Activated naive CD4-positive, alpha-beta T cell treated with anti-CD3 and anti-CD28 coated beads, Interleukin-2, amount 10 ng/mL, durations not matched to agents 7 days and 5 days (primary cell): ENCODE measurements at regions not wholly inside any gene's neighbourhood (a gene's known extent, or its start where the extent isn't known, plus 50 kb on each side); places are given as distances from the start of the nearest gene placed in this dataset.

Experiments used
- CTCF ChIA-PET: fragments of 350-600 bp; sonication (Branson Sonifier 250); formaldehyde crosslinking; loops from one replicate; lab custom pipeline; 2021; ENCODE audit warnings: antibody characterized with exemption; lab: Charles Lee
- DNase-seq: peaks from one replicate; pipeline ENCODE4 v3.0.0-alpha.2; 2020
- H3K27ac Mint-ChIP-seq: one replicate; pipeline ENCODE4 v1.8.0; 2021; ENCODE audit warnings: mild to moderate bottlenecking, moderate library complexity, mixed read lengths
- H3K27me3 Mint-ChIP-seq: one replicate; pipeline ENCODE4 v1.8.0; 2021; ENCODE audit warnings: mild to moderate bottlenecking, mixed read lengths
- H3K36me3 Mint-ChIP-seq: one replicate; pipeline ENCODE4 v1.8.0; 2021; ENCODE audit warnings: mixed read lengths
- H3K4me1 Mint-ChIP-seq: one replicate; pipeline ENCODE4 v1.8.0; 2021; ENCODE audit warnings: mixed read lengths
- H3K4me3 Mint-ChIP-seq: one replicate; pipeline ENCODE4 v1.8.0; 2021; ENCODE audit warnings: mild to moderate bottlenecking, moderate library complexity, mixed read lengths
- H3K9me3 Mint-ChIP-seq: one replicate; pipeline ENCODE4 v1.8.0; 2021; ENCODE audit warnings: mixed read lengths

DNA sequence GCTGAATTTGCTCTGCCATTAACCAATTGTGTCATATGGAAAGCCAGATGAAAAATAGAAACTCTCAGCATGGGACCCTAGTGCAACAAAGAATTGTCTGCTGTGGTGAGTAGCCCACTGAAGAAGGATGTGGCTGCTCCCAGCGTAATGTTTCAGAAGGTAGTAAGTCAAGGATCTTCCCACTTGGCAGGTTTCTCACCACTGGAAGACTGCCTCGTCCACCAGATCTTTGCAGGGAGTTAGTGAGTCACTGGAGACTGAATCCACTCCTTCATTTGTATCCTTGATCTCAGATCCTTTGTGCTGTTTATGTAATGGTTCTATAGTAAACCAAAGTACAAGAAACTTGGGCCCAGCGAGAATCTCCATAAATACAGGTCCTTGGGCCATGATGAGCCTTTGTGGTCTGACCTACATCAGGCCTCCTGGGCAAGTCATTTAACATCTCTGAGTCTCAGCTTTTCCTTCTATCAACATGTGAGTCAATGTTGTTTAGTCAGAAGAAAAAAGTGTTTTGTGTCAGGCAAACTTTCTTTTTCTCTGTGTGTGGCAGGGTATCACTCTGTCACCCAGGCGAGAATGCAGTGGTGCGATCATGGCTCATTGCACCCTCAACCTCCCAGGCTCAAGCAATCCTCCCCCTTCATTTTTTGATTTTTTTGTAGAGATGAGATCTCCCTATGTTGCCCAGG, 78.0 kb upstream of the CCDC160 start:
- no peak for DNase-seq
- peak overlapping the region; percentile 65 for H3K27ac Mint-ChIP-seq
- no peak overlapping the region for H3K4me3 Mint-ChIP-seq
- H3K27me3 Mint-ChIP-seq, result peaks cover 4% of the 10 kb centered on the region
- CTCF ChIA-PET, result interaction anchor here (1.1 to 1.3 kb wide), 2 partner anchors 15 to 28 kb away, joined by 3 read pairs; no protein-coding TSS in a partner anchor
- H3K36me3 Mint-ChIP-seq, result no peaks in the 10 kb centered on the region
- peaks cover 10% of the 10 kb centered on the region for H3K4me1 Mint-ChIP-seq
- H3K9me3 Mint-ChIP-seq, result no peaks in the 10 kb centered on the region

- no peak for DNase-seq
- no peaks in the 10 kb centered on the region for H3K9me3 Mint-ChIP-seq
- peaks cover 10% of the 10 kb centered on the region for H3K4me1 Mint-ChIP-seq
- no peak overlapping the region for H3K4me3 Mint-ChIP-seq
- H3K27ac Mint-ChIP-seq, result peak overlapping the region; percentile 63
- H3K27me3 Mint-ChIP-seq, result peaks cover 4% of the 10 kb centered on the region
- CTCF ChIA-PET, result interaction anchor here (2.1 kb wide), 1 partner anchor 17 kb away, joined by 7 read pairs; no protein-coding TSS in a partner anchor
- H3K36me3 Mint-ChIP-seq, result peaks cover 4% of the 10 kb centered on the region
Observed at GRCh38 chrX:134161162-134161561, 75.8 kb upstream of the CCDC160 start.

DNA sequence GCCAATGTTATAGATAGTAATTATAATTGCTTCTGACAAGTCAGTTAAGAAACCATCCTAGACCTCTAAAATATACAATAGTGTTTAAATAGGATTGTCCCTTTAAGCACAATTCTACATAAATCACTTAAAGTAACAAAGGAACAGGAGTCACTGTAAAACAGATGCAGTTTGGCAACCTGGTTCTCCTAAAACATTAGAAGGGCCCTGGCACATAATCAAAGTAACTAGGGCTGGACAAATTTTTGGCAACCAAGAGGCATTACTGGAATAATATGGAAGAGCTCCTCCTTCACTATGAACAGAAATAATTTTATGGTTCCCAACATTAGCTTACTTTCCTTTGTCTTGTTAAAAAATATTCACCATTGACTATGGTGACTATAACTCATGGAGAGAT, 75.0 kb upstream of the CCDC160 start:
- Mint-ChIP-seq H3K4me3 (no peak overlapping the region), H3K9me3 (no peaks in the 10 kb centered on the region), H3K27ac (no peak overlapping the region), H3K36me3 (peaks cover 7% of the 10 kb centered on the region), H3K27me3 (peaks cover 4% of the 10 kb centered on the region), H3K4me1 (peaks cover 10% of the 10 kb centered on the region)
- no peak for DNase-seq
- CTCF ChIA-PET, result interaction anchor here (2.1 kb wide), 1 partner anchor 17 kb away, joined by 7 read pairs; no protein-coding TSS in a partner anchor

DNA sequence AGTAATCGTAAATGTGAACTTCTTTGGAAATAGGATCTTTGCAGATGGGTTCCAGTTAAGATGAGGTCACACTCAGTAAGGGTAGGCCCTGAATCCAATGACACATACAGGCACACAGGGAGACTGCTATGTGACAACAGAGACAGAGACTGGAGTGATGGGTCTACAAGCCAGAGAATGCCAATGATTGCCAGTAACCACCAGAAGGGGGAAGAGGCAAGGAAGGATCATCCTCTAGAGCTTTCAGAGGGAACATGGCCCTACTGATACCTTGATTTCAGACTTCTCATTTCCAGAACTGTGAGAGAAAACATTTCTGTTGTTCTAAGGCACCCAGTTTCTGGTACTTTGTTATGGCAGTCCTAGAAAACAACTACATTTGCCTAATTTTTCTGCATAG, 73.1 kb upstream of the CCDC160 start:
- Mint-ChIP-seq H3K4me1 (peaks cover 14% of the 10 kb centered on the region), H3K36me3 (peaks cover 17% of the 10 kb centered on the region), H3K27ac (no peak overlapping the region), H3K27me3 (peaks cover 4% of the 10 kb centered on the region), H3K9me3 (no peaks in the 10 kb centered on the region), H3K4me3 (no peak overlapping the region)
- CTCF ChIA-PET, result no interaction called here
- no peak for DNase-seq

GRCh38 chrX:134167591-134168203, 69.3 kb upstream of the CCDC160 start:
- Mint-ChIP-seq H3K4me3 (no peak overlapping the region), H3K4me1 (peaks cover 20% of the 10 kb centered on the region), H3K27me3 (no peaks in the 10 kb centered on the region), H3K9me3 (no peaks in the 10 kb centered on the region), H3K27ac (no peak overlapping the region), H3K36me3 (peaks cover 39% of the 10 kb centered on the region)
- DNase-seq, result no peak
- CTCF ChIA-PET, result interaction anchor here (0.6 kb wide), 1 partner anchor 133 kb away, joined by 3 read pairs; no protein-coding TSS in a partner anchor

DNA sequence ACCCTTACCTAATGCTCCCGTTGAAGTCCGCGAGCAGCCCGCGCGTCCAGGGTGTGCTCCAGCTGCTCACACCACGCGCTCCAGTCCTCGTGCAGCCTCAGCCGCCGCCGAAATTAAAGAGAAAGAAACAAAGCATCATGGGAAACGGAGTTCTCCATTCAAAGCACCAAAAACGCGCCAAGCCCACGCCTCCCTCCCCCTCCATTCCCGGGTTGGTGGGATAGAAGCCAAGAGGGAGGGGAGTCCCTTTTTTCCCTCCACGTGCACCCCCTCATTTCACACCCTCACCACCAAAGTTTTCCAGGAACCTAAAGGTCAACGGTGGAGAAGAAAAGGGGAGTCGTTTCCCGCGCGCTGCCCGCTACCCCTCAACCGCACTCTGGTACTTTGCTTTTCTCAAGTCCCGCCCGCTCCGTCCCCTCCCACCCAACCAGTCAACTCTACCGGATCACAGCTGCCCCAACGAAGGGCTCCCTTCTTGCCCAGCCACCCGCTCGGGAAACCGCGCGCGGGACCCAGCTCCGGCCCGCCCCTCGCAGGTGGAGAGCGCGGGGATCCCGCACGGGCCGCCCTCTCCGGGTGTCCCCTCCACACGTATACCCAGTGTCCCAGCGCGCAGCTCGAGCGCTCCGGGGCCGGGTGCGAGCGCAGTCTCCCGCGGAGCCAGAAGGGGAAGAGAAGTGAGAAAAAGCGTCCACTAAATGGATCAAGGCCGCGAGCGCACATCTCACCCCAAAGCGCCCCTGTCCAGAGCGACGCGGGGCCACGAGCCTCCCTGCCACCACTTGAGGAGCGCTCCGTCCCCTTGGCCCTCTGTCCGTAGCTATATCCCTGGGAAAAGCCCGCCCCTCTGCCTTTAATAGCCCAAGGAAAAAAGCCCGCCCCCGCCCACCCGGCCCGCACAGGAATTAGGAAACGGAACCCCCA, 65.1 kb upstream of the CCDC160 start:
- H3K4me3 Mint-ChIP-seq, result peak overlapping the region; percentile 96
- H3K36me3 Mint-ChIP-seq, result peaks cover 38% of the 10 kb centered on the region
- H3K27ac Mint-ChIP-seq, result peak overlapping the region; percentile 93
- CTCF ChIA-PET, result no interaction called here
- peaks cover 31% of the 10 kb centered on the region for H3K4me1 Mint-ChIP-seq
- H3K27me3 Mint-ChIP-seq, result peaks cover 6% of the 10 kb centered on the region
- DNase-seq, result peak; percentile 67
- no peaks in the 10 kb centered on the region for H3K9me3 Mint-ChIP-seq

DNA sequence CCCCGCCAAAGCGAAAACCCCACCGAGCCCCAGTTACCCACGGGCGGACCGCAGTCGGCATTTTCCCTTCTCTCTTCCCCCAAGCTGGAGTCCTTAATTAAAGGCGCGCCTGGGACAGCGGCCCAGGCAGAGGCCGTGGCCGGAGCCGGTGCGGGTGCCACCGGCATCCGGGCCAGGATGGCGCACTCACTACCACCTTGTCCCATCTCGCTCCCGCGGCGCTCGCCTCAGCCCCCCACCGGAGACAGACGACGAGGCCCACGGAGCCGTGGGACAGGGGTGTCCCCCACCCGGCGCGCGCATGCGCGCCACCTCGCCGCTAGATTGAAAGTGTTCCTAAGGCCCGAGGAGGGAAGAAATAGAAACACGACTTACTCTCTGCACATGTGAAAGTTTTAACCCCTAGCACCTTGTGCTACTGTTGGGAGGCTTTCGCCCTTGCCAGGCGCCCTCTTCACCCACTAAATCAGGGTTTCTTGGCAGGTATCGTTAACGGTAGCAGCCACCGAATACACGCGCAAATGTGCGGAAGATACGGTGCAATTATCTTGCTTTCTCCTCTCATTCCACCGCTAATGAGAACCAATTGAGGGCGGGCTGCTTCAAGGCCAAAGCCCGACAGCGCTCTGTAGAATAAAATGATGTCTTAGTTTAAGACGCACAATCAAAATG, 64.3 kb upstream of the CCDC160 start:
- peak overlapping the region; percentile 96 for H3K4me3 Mint-ChIP-seq
- no peaks in the 10 kb centered on the region for H3K9me3 Mint-ChIP-seq
- CTCF ChIA-PET, result no interaction called here
- peak; percentile 64 for DNase-seq
- H3K27me3 Mint-ChIP-seq, result peaks cover 10% of the 10 kb centered on the region
- peak overlapping the region; percentile 93 for H3K27ac Mint-ChIP-seq
- peaks cover 30% of the 10 kb centered on the region for H3K4me1 Mint-ChIP-seq
- H3K36me3 Mint-ChIP-seq, result peaks cover 36% of the 10 kb centered on the region

- peaks cover 10% of the 10 kb centered on the region for H3K27me3 Mint-ChIP-seq
- peaks cover 32% of the 10 kb centered on the region for H3K36me3 Mint-ChIP-seq
- CTCF ChIA-PET, result interaction anchor here (0.7 to 1.2 kb wide), 2 partner anchors 11 to 82 kb away, joined by 3 to 5 read pairs; no protein-coding TSS in a partner anchor
- H3K4me3 Mint-ChIP-seq, result peak overlapping the region; percentile 96
- H3K27ac Mint-ChIP-seq, result peak overlapping the region; percentile 93
- peak; percentile 49 for DNase-seq
- H3K4me1 Mint-ChIP-seq, result peaks cover 31% of the 10 kb centered on the region
- H3K9me3 Mint-ChIP-seq, result no peaks in the 10 kb centered on the region
Observed at GRCh38 chrX:134173541-134174272, 63.3 kb upstream of the CCDC160 start.

- H3K27ac Mint-ChIP-seq, result peak overlapping the region; percentile 93
- H3K4me1 Mint-ChIP-seq, result peaks cover 31% of the 10 kb centered on the region
- H3K9me3 Mint-ChIP-seq, result no peaks in the 10 kb centered on the region
- peaks cover 30% of the 10 kb centered on the region for H3K36me3 Mint-ChIP-seq
- DNase-seq, result no peak
- peak overlapping the region; percentile 96 for H3K4me3 Mint-ChIP-seq
- CTCF ChIA-PET, result interaction anchor here (0.7 to 1.2 kb wide), 2 partner anchors 10 to 81 kb away, joined by 3 to 5 read pairs; no protein-coding TSS in a partner anchor
- H3K27me3 Mint-ChIP-seq, result peaks cover 10% of the 10 kb centered on the region
Observed at GRCh38 chrX:134174273-134174660, 62.7 kb upstream of the CCDC160 start.

- H3K9me3 Mint-ChIP-seq, result no peaks in the 10 kb centered on the region
- no peak overlapping the region for H3K4me3 Mint-ChIP-seq
- H3K27me3 Mint-ChIP-seq, result peaks cover 11% of the 10 kb centered on the region
- DNase-seq, result no peak
- CTCF ChIA-PET, result interaction anchor here (1.2 kb wide), 1 partner anchor 10 kb away, joined by 5 read pairs; no protein-coding TSS in a partner anchor
- no peak overlapping the region for H3K27ac Mint-ChIP-seq
- peaks cover 28% of the 10 kb centered on the region for H3K4me1 Mint-ChIP-seq
- H3K36me3 Mint-ChIP-seq, result peaks cover 24% of the 10 kb centered on the region
Observed at GRCh38 chrX:134174859-134175258, 62.1 kb upstream of the CCDC160 start.

DNA sequence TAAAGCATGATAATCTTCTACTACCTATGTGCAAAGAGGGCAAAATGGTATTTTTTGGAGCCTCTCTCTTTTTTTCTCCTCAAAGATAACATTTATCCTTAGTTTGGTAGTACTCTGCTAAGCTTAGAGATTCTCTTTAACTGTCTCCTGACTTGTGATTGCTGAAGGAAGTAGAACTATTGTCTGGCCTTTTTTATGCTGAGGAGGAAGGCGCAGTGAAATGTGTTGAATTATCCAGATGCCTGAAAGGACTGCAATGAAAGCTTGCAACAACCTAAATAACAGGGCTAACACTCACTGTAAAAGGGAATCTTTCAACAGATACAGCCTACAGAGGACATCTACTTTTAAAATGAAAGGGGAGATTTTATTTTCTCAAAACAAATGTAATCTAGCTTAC, 59.5 kb upstream of the CCDC160 start:
- H3K36me3 Mint-ChIP-seq, result peaks cover 14% of the 10 kb centered on the region
- peaks cover 16% of the 10 kb centered on the region for H3K27me3 Mint-ChIP-seq
- no peak overlapping the region for H3K4me3 Mint-ChIP-seq
- no peak overlapping the region for H3K27ac Mint-ChIP-seq
- H3K4me1 Mint-ChIP-seq, result peaks cover 14% of the 10 kb centered on the region
- no peaks in the 10 kb centered on the region for H3K9me3 Mint-ChIP-seq
- DNase-seq, result no peak
- CTCF ChIA-PET, result no interaction called here

- Mint-ChIP-seq H3K4me3 (no peak overlapping the region), H3K9me3 (no peaks in the 10 kb centered on the region), H3K27ac (no peak overlapping the region), H3K4me1 (peaks cover 22% of the 10 kb centered on the region), H3K36me3 (peaks cover 8% of the 10 kb centered on the region), H3K27me3 (peaks cover 10% of the 10 kb centered on the region)
- CTCF ChIA-PET, result no interaction called here
- DNase-seq, result no peak
Observed at GRCh38 chrX:134180601-134181274, 56.2 kb upstream of the CCDC160 start.
